Glomerular visceral epithelial cell (primary cell): ENCODE measurements at regions not wholly inside any gene's neighbourhood (a gene's known extent, or its start where the extent isn't known, plus 50 kb on each side); places are given as distances from the start of the nearest gene placed in this dataset.
"Not testable (repeated sequence)": the region's sequence is repeated elsewhere in the genome, so short reads cannot be mapped to it uniquely, and the experiment has no call there.

Experiments used
- DNase-seq: peaks from one replicate; pipeline ENCODE4 v3.0.0-alpha.2; 2016; ENCODE audit errors: extremely low spot score

DNA sequence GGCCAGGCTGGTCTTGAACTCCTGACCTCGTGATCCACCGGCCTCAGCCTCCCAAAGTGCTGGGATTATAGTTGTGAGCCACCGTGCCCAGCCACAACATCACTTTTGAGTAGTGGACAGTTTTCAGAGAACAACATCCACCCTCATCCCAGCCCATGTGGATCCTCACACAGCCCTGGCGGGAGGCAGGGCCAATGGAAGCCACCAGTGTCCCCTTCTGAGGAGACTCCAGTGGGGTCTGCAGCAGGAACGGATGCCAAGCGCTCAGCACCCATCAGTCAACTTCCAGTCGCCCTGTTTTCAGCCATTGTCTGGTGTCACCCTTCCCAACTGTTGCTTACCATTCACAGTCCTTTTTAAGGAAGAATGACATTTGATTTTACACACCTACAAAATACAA is 302.5 kb downstream of the BCL2L11 start:
- DNase-seq, result not testable (repeated sequence)

- DNase-seq, result not testable (repeated sequence)
Measured at GRCh38 chr2:111424176-111424575, 303.5 kb downstream of the BCL2L11 start.

- DNase-seq, result not testable (repeated sequence)
Measured at GRCh38 chr2:111424851-111425309, 304.2 kb downstream of the BCL2L11 start.

DNA sequence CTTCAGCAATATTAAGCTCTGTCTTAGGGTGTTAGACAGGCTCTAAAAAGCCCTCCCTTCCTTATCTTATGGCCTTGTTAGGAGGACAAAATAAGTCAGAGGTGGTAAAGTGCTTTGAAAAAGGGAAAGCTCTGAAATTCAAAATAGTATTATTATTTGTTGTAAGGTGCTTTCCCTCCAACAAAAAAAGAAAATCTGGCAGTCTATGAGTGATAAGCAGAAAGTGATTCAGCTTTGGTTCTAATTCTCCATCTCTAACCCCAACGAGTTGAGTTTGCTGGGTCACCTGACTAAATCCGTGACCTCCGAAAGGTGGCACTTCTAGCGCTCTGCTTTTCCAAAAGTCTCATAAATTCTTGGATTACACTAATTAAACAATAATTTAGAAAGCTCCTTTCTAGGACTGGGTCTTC is 305.1 kb downstream of the BCL2L11 start:
- DNase-seq, result not testable (repeated sequence)

GRCh38 chr2:111427346-111427745 is 306.6 kb downstream of the BCL2L11 start:
- DNase-seq, result not testable (repeated sequence)

GRCh38 chr2:111428915-111429314 is 308.2 kb downstream of the BCL2L11 start:
- not testable (repeated sequence) for DNase-seq

DNA sequence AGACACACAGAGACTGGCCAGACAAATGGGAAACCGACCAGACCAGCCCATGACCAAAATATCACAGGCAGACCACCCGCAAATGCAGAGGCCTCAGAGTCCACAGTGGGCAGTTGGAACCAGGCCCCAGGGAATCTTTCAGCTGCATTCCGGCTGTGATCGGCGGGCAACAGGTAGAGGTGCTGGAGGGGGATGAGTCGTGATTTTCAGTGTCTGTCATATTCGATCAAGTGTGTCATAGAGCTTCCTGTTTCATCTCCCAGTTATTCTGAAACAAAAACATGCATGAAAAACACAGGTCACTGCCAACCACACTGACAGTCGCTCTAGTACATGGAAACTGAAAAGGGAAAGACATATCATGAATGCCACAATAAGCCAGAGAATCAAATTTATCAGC is 308.6 kb downstream of the BCL2L11 start:
- not testable (repeated sequence) for DNase-seq

DNA sequence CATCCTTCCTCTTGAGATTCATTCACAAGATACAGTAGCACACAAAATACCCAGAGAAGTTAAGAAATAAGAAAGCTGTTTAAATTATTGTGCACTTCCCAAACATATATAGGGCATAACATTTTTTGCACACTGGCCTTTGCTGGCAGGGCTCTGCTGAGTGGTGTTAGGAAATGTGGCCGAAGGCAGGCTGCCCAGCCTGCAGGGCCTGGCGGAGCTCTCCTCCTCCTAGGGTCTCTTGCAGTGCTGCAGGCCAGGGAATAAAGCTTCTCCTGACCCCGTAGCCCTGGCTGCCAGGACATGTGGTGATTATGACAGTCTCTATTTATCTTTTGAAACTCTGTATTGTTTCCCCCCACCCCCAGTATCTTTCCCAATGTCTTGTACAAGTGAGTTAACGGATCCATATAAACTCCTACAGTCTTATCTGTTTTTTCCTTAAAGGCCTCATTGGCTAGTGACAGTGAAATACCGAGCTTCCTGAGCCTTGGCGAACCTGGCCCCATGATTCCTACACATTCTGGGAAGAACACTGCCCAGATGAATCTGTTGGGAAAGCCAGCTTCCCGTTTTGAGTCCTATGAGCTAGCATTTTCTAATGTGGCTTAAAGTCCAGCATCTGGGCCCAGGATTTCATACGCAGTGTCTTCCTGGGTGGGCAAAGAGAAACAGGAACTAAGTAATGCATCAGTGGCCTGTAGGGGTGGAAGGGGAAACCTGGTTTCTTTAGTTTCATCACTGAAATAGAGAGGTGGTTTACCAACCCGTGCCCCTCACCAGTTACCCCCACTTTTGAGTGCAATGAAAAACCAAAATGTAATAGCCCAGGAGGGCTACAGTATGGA is 310.3 kb downstream of the BCL2L11 start:
- DNase-seq, result not testable (repeated sequence)

- DNase-seq, result not testable (repeated sequence)
Measured at GRCh38 chr2:111432423-111432822, 311.7 kb downstream of the BCL2L11 start.

GRCh38 chr2:111432916-111433499 is 312.3 kb downstream of the BCL2L11 start:
- DNase-seq, result not testable (repeated sequence)

DNA sequence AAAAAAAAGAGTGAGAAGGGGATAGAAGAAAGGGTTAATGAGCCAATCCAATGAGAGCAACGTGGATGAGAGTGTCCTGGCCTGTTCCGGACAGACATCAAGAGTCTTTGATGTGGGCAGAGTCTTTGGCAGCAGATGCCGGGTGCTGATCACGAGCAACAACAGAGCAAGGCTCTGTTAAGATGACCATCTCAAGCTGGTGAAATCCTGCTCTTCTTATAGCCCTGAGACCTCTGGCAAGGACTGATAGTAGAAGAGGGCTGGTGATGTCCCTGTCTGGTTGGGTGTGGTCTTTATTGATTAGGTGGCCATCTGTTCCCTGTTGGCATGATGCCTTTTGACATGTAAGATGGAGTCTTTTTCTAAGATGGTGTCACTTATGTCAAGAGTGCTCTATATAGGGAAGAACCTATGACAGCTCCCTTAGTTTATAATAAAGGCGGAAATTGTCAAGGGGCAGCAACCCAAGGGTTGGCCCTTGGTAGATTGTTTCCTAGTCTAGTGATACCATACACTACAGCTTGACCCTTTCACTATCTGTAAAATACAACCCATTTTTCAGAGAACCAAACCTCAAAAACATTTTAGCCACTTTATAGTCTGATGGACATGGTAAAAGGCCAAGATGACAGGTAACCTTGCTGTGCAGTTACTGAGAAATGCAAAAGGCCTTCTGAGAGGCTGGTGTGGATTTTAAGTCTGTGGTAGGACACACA is 313.3 kb downstream of the BCL2L11 start:
- DNase-seq, result not testable (repeated sequence)

DNA sequence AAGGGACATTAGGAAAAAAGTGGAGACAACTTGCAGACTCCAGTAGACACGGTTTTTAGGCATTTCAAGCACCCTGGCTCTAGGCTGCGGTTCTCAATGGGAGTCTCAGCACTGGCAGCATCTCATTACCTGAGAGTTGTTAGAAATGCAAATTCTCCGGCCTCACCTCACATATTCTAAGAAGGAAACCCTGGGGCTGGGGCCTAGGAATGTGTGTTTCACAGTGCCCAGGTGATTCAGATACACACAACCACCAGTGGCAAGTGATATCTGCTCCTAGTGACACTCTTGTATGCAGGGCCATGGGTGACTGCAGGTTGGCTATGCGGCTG is 313.9 kb downstream of the BCL2L11 start:
- not testable (repeated sequence) for DNase-seq

GRCh38 chr2:111435553-111436310 is 315.0 kb downstream of the BCL2L11 start:
- DNase-seq, result not testable (repeated sequence)

DNA sequence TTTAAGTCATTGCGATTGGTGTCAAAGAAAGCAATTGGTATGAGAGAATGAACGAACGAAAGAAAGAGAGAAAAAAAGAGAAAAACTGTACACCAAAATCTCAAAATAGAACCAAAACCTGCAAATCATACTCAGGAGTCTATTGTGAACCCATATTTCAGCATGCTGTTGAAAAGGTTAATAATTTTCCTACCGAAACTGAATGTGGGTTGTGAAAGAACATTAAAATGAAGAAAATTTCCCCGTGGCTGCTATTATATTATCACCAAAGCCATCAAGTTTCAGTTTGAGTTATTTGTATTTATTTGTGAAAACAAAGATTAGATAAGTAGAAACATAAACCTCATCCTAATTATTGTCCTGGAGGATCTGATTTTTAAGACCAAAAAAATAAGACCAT is 315.7 kb downstream of the BCL2L11 start:
- DNase-seq, result not testable (repeated sequence)

- DNase-seq, result not testable (repeated sequence)
Measured at GRCh38 chr2:111437288-111437990, 316.7 kb downstream of the BCL2L11 start.

GRCh38 chr2:111438161-111438560 is 317.4 kb downstream of the BCL2L11 start:
- DNase-seq, result not testable (repeated sequence)

- not testable (repeated sequence) for DNase-seq
Measured at GRCh38 chr2:111439237-111439636, 318.5 kb downstream of the BCL2L11 start.

DNA sequence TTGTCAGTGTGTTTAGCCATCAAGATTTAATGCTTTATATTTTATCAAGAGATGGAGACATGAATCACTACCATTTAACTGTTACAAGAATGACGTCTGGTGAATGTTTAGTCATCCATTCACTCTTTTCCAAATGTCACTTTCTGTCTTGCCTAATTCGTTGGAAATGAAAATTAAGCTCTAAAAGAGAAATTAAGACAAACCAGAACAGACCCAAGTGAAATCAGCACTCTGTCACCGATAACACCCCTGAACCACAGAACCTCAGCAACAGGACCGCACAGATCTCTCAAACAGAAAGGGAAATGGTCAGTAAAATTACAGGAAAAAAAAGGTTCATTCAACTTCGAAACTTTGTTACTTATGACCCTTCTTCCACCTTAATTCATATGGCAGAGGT is 320.9 kb downstream of the BCL2L11 start:
- DNase-seq, result not testable (repeated sequence)

DNA sequence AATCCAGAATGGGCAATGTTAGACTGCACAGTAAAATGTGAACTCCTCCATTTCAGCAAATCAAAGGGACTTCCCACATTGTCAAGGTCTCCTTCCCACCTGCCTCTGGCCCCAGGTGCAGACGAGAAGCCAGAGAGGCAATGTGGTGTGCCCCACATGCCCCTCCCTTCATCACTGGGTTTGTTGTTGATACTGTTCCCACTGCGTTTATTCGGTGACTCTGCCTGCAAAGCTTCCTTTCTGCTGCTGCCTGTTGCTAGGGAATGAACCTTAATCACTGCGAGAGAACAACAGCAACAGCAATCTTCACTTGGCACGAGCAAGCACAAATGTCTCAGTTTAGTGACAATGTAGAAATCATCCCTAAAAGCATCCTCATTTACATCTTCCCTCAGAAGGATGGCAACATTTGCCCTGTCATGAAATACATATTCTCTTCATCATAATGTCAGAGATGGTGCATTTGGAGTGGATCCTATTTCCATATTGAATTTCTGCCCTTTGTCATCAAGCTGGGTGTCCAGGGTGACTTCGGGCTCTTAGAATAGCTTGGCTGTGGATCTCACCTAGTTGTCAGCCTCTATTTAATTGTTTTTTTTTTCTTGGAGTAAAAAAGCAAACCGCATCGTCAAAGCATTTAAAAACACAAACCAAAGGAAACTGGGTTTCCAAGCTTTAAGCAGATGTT is 322.2 kb downstream of the BCL2L11 start:
- DNase-seq, result not testable (repeated sequence)

DNA sequence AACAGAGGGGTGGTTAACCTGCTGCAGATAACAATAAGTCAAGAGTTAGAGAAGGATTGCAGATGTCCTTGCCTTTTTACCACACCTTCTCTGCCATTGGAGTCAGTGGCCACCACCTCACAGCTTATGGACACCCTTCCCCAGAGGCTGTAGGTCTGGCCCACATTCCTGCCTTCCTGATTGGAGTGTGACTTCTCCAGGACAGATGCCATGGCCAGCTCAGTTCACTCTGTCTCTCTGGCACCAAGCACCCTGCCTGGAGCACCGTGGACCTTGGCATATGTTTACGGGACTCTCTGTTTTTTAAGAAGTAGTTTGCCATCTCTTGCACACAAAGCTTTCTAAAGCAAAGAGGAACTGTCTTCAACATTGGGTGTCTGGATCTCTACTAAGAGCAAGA is 323.8 kb downstream of the BCL2L11 start:
- DNase-seq, result not testable (repeated sequence)
